Inflammatory macrophage treated with lipopolysaccharide for 1 hour (primary cell): ENCODE measurements at regions not wholly inside any gene's neighbourhood (a gene's known extent, or its start where the extent isn't known, plus 50 kb on each side); places are given as distances from the start of the nearest gene placed in this dataset.

Experiments
- DNase-seq, 2 donors: peaks; one replicate each; pipeline ENCODE4 v3.0.0-alpha.2; 2020 to 2022

DNA sequence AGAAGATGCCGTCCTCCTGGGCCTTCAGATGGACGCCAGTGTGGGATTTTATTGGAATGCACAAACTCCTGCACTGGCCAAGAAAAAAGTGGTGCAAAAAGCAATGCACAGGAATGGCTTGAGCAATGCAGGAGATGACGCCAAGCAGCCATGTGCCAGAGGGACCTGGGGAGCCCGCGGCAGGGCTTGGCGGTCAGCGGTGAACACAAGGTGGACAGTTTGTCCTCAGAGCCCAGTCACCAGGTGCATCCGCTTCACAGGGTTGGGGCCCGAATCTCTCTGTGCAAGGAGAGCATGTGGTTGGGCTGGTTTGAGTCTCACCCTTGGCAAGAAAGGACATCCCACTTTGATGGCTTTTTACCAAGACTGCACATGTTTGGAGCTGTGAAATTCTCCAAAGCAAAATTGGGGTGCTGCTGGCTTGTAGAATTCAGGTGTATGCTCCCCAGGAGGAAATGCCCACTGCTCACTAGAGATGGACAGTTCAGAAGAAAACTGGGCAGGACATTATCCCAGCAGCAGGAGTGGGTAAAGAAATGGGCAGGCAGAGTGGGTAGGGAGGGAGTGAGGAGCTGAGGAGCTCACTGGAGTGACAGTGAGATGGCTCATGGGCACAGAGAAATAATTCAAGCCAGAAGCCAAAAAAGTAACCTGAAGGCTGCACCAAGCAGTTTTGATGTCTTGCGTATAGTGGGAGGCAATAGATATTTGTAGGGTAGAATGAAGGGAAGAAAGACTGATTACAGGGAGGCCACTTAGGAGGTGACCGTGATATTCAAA, 463.9 kb downstream of the MTRR start:
- no peak for DNase-seq

DNA sequence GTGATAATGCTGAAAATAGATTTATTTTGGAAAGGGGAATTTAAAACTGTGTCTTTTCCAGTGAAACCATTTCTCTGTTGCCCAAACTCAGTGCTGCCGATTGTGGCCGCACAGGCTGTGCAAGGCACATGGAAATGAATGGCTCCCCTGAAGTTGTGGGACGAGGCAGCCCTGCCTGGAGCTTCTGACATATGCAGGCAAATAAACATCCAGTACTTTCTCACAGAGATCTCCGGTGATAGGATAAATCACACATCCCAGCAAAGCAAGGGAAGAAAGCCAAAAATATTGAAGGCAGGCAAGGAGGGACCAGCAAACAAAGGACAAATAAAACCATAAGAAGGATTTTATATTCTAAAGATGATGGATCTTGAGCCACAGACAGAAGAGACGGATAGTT, 464.5 kb downstream of the MTRR start:
- no peak for DNase-seq

DNA sequence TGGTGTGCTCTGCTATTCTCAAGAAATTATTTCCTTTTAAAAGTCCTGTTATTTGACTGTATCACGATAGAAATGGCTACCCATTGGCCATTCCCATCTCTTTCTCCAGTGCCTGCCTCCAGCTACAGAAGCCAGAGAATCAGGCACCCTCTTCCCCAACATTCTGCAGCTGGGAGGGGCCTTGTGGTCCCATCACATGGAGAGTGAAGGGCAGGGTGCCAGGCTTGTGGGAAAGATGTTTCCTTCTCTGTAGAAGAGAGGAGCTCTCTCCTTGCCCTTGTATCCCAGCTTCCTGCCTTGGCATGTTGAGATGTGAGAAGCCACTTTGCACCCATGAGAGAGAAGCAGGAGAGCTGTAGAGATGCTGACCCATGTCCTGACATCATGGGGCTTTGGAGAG, 465.0 kb downstream of the MTRR start:
- DNase-seq: no peak

DNA sequence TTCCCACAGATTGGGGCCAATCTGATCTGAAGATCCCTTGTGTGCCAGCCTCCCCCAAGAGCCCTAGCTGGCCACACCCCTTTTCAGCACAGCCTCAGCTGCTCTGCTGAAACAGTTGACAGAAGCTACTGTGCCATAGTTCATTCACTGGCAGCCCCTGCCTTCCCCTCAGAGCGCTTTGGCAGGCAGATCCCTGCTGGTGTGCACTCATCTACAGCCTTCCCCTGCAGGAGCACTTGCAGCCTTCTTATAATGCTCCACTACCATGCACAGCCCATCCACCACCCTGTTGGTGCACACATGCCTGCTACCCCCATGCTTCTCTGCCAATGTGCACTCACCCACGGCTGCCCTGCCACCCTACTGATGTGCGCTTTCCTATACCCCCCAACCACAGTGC, 471.3 kb downstream of the MTRR start:
- DNase-seq: no peak

DNA sequence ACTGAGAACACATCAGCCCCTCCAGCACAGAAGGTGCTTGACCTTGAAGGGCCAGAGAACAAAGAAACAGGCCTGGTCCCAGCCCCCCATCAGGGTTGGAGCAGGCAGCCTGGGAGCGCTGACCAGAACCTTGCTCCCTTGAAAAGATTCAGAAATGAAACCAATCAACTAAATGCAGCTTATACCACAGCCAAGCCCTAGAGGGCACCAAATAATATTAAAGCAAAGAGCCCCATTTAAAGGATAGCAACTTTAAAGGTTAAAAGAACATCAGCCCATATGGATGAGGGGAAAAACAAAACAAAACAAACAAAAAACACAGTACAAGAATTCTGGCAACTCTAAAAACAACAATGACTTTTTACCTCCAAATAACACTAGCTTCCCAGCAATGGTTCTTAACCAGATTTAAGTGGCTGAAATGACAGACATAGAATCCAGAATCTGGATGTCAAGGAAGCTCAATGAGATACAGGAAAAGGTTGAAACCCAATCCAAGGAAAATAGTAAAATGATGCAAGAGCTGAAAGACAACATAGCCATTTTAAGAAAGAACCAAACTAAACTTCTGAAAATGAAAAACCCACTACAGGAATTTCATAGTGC, 471.9 kb downstream of the MTRR start:
- DNase-seq: peak in 1 of 2 donors; percentile 2

DNA sequence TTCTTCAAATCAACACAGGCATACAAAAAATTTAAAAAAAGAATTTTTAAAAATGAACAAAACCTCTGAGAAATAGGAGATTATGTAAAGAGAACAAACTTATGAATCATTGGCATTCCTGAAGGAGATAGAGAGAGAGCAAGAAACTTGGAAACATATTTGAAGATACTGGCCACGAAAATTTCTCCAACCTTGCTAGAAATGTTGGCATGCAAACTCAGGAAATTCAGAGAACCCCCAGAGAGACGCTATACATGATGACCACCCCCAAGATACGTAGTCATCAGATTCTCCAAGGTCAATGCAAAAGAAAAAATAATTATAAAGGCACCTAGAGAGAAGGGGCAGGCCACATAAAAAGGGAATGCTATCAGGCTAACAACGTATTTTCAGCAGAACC, 472.5 kb downstream of the MTRR start:
- no peak for DNase-seq

DNA sequence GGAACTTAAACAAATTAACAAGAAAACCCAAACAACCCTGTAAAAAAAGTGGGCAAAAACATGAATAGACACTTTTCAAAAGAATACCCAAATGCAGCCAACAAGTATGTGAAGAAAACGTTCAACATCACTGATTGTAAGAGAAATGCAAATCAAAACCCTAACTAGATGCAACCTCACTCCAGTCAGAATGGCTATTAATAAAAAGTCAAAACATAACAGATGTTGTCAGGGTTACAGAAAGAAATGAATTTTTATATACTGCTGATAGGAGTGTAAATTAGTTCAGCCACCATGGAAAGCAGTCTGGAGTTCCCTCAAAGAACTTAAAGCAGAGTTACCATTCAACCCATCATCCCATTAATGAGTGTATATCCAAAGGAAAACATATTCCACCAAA, 479.0 kb downstream of the MTRR start:
- no peak for DNase-seq

DNA sequence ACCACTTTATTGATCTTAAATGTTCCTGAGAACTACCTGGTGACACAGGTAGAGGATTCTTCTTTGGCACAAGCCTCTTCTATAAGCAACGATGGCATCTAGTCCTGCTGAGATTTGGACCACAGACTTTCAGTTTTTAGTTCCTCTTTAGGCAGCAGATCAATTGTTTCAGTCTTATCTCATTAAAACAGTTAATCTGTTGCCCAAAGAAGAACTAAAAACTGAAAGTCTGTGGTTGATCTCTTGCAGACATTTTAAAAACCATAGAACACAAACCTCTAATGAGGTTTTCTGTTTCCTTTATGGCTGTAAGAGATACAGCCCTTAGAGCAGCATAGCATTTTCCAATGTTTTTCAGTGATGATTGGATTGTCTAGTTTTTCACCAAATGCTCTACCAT, 480.9 kb downstream of the MTRR start:
- DNase-seq: no peak

DNA sequence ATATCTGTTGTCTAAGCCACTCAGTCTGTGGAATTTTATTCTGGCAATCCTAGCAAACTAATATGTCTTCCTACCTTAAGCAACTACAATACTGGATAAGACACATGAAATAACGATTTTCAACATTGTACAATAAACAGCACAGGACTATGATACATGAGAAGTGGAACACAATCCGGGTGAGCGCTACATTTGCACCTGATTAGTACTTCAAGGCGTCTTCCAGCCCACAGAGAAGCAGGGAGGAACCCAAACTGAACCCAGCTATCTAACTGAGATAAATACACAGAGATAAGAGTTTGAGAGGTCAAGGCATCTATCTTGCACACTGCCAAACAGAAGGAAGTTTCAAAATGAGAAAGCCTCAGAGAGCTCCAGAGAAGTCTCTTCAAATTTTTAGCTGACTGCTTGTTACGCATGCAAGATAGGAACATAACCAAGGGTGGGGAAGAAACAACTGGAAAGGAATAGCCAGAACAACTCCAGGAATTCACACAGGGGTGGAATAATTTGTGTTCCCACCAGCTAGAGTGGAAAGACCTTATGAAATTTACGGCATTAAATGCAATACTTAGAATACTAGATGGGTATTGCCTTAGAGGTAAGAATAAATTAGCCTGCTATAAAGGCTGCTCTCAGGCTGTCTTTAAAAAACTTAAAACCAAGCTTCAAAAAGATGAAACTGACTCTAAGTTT, 481.8 kb downstream of the MTRR start:
- DNase-seq: no peak

DNA sequence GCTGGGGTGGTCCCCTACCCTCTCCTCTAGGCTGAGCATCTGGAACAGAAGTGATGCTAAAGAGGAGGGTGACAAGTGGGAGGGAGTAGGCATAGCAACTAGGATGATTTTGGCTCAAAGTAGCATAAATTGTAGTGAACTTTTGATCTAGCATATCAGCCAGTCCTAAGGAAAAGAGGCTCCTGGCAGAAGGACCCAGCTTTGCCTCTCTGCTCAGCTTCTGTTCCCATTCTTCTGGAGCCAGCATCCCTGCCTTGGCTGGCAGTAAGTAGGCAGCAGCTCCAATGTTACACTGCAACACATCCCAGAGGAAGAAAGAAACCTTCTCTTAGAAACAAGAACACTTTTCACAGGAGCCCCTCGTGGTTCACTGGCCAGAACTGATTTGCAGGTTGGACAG, 487.0 kb downstream of the MTRR start:
- no peak for DNase-seq

DNA sequence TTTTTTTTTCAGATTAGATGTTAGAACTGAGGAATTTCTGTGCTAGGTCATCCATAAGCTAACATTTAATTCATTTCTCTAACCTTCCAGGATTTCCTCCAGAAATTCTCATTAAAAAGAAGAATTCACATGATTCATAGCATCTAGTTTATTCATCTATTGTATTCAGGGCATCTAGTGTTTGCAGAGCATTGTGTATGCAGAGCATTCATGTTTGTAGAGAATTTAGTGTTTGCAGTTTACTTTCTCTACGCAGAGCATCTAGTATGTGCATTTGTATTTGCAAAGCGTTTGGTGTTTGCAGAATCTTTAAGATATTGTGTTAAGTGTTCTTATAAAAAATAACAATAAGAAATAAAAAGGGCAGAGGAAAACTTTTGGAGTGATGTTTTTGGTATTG, 491.1 kb downstream of the MTRR start:
- DNase-seq: no peak

DNA sequence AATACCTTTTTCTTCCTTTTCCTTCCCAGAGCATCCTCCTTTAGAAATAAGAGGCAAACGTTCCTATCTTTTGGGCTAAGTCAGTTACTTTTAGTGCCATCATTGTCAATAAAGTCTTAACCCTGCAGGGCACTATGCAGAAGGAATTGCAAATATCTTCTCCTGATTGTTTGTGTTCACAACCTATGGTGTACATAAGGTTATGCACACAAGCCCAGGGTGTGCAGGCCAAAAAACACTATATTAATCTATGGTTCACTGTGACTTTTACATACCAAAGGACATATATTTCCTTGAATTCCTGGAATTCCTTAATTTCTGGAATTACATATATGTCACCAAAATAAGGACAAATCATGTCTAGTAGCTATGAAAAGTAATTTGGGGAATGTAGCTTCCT, 493.5 kb downstream of the MTRR start:
- no peak for DNase-seq

DNA sequence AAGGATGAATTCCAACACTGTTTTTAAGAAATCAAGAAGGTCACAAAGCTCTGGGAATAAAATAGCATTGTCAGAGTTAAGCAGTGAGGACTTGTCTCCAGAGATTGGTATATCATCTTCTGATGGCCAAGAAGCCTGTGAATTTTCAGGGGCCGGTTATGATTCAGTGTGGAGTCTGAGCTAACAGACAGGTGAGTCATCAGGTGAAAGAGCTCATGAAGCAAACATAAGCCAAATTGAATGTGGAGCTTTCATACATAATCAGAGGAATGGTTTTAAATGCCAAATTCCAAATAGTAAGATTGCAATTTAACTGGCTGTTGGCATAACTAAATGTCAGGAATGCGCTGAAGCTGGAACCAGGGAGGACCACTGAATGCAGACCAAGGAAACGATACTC, 494.2 kb downstream of the MTRR start:
- no peak for DNase-seq

DNA sequence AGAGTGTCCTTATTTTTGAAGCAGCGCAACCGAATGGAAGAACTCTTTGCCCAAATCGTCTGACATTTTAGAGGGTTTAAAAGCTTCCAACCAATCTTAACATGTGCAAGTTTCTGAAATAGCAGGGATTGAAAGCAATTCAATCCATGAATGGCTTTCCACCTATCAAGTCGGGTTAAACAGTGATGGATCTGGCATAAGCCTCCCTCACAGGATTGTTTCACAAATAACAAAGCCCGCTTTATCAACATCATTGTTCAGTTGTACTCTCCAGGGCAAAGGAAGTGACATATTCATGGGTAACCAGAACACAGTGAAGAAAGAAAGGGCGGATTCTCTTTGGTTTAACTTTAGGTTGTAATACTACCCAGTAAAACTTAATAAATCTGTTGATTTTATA, 497.3 kb downstream of the MTRR start:
- DNase-seq: no peak

DNA sequence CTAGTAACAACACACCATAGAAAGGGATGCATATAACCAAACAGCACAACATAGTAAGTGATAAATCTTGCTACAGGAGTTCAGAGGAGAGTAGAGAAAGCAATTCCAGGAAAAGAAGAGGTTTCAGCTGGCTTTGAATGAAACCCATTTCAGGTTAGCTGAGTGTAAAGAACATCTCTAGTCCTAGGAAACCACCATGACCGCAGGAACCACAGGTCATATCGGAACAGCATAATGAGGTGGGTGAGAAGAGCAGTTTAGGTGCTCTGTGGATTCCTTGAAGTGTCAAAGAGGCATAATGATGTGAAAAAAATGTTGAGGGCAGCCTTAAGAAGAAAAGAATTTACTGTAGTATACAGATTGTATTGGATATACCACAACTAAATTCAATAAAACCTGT, 507.5 kb downstream of the MTRR start:
- no peak for DNase-seq

DNA sequence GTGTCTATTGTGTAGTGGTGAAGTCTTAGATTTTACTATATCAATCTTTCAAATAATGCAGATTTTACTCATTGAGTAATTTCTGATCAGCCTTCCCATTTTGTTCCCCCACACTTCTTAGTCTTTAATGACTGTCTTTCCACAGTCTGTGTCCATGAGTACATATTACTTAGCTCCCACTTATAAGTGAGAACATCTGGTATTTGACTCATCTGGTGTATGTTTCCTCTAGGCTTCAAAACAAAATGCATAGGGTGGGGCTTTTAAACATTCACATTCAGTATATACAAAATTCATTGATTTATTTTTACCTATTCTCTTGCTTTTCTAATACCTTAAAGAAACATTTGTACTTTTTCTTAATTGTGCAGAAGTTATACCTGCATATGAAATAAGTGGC, 513.0 kb downstream of the MTRR start:
- DNase-seq: no peak

DNA sequence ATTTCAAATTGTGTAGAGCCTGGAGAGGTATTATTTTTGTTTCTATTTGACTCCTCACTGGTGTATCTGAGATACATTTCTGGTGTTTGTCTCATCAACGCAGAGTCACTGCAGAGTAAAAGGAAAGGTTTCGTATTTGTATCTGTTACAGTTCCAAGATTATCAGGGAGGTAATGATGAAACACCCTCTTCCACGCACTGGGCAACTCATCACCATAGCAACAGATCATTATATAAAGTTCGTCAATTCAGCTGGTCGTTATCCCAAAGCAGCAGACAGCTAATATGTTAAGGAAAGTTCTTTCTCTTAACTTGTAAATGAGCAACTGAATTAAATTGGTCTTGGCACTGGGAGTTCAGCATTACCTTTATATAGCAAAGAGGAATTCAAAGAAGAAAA, 513.5 kb downstream of the MTRR start:
- DNase-seq: no peak

DNA sequence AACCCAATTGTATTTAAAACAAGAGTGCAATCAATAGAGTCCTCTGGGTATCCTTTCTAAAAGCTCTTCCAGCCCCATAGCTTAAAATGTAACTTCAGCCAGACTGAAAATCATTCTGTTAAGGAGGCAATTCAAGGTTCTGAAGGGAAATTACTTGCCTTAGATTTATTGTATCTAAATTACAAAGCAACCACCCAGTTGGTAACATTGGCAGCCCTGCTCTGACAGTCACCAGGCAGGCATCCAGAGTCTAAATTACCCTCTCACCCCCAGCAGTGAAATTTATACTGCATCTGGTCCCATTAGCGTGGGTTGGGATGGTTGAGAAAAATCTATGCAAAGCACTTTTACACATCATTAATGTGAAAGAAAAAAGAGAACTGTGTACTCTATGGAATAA, 514.7 kb downstream of the MTRR start:
- DNase-seq: no peak

DNA sequence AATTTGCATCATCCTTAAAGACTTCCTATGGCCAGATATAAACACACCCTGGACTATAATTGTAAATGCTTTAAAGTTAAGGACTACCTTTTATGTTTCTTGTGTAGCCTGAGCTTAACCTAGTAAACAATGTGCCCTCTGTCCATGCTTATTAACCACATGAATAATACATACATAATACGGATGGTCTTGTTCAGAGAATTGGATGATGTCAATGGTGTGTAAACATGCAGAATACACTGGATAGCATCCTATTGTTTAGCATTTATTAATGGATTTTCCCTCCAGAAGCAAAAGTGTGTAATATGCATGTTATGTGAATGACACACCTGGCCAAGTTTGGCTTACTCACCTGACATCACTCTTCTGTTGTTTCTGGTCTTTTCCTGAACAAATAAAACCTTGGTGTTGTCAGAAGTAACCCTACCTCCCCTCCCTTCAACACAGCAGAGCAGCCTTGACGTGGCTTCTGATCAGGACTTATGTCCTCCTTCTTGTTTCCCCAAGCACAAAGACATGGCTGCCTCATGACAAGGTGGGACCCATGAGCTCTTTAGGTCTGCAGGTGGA, 517.9 kb downstream of the MTRR start:
- DNase-seq: no peak

DNA sequence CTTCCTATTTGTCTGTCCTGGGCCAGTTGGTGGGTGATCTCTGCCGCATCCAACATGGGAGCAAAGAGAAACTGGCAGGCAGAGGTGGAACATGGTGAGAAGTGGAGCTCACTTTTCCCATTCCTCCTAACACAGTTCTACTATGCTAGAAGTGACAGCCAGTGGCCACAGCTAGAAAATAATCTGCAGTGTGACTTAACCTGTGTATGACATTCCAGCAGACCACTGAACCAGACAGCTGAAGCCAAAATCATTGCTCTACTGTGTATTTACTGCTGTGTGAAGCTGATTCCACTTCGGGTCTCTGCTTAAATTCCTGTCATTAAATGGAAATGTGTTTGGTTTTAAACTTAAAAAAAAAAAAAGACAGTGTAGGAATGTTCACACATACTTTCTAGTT, 523.0 kb downstream of the MTRR start:
- DNase-seq: no peak

DNA sequence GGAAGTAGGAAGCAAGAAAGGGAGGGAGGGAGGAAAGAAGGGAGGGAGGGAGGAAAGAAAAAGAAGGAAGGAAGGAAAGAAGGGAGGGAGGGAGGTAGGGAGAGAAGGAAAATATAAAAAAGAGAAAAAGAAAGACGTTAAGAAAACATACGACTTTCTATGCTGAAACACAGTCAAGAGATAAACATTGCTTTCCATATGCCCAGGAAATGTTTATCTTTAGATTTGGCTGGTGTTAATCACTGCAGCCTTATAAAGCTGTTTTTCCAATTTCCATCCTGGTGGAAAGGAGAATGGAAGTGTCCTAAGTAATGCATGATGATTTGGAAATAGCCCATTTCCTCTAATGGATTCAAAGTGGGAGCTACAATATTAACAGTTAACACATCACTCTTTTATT, 524.3 kb downstream of the MTRR start:
- DNase-seq: no peak

DNA sequence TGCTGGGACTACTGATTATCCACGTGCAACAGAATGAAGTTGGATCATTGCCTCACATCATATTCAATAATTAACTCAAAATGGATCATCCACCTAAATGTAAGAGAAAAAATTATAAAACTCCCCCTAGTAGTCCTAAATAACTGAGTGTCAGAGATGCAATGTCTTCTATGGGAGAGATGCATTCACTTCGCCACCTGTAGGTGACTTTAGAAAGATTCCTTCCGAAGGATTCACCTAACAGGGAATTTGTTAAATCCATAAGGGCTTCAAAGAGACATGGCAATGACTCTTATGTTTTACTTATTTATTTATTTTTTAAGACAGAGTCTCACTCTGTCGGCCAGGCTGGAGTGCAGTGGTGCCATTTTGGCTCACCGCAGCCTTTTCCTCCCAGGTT, 526.0 kb downstream of the MTRR start:
- no peak for DNase-seq

DNA sequence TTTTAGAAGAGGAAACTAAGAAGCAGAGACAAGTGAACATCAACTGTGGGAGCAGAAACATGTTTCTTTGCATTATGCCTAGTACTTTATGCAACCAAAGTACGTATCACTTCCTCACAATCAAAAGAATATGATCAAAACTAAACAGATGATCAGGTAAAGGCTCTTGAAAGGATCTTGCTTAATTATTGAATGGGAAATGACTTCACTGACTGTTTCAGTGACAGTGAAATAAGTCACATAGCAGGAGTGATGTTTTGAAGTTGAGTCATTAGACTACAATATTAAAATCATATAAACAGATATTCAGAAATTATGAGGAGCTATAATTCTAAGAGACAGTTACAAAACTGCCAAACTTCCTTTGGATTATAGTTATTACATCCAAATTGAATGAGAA, 527.3 kb downstream of the MTRR start:
- DNase-seq: no peak

DNA sequence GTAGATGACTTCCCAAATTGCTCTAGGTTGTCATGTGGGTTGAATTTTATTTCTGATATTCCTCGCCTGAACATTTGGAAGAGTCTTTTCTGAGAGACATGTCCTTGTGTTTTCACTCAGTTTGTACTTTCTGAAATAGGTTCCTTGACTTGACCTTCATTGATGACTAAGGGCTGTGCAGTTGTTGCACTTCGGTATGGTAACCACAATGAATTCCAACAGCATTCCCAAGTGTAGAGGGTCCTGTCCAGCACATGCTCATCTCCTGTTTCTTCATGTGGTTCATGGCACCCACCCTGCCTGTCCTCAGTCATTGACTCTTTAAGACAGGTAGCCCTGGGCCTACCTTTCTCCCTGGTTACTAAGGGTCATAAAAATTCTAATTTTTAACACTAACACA, 527.8 kb downstream of the MTRR start:
- DNase-seq: no peak
